ENCODE measurements at regions not wholly inside any gene's neighbourhood (a gene's known extent, or its start where the extent isn't known, plus 50 kb on each side); places are given as distances from the start of the nearest gene placed in this dataset.
"Not testable (repeated sequence)": the region's sequence is repeated elsewhere in the genome, so short reads cannot be mapped to it uniquely, and the experiment has no call there.

- TF ChIP-seq CTCF (IDR thresholded peaks at IDR 0.05; ENCODE audit: low read depth, low read length, missing control alignments) = no peak
- H3K4me3 ChIP-seq (replicated peaks; ENCODE audit: low read depth, low read length) = no peak overlapping the region
- no peak for DNase-seq (ENCODE audit: extremely low read depth, low read depth)
These were observed 60.0 kb downstream of the DMAC1 start for GRCh38 chr9:7739595-7739994.

GRCh38 chr9:7735311-7735710, 64.3 kb downstream of the DMAC1 start:
- DNase-seq (ENCODE audit: extremely low read depth, low read depth) = no peak
- TF ChIP-seq CTCF (IDR thresholded peaks at IDR 0.05; ENCODE audit: low read depth, low read length, missing control alignments) = no peak

GRCh38 chr9:7730164-7730445, 69.5 kb downstream of the DMAC1 start:
- no peak for TF ChIP-seq CTCF (IDR thresholded peaks at IDR 0.05; ENCODE audit: low read depth, low read length, missing control alignments)
- DNase-seq (ENCODE audit: extremely low read depth, low read depth) = no peak
- H3K4me3 ChIP-seq (replicated peaks; ENCODE audit: low read depth, low read length) = no peak overlapping the region

More at GRCh38 chr9:7735311-7735710, 64.3 kb downstream of the DMAC1 start:
- H3K4me3 ChIP-seq (replicated peaks; ENCODE audit: low read depth, low read length) = no peak overlapping the region

GRCh38 chr9:7729371-7730163, 70.0 kb downstream of the DMAC1 start:
- no peak for TF ChIP-seq CTCF (IDR thresholded peaks at IDR 0.05; ENCODE audit: low read depth, low read length, missing control alignments)
- H3K4me3 ChIP-seq (replicated peaks; ENCODE audit: low read depth, low read length) = no peak overlapping the region
- no peak for DNase-seq (ENCODE audit: extremely low read depth, low read depth)

GRCh38 chr9:7721291-7721690, 78.3 kb downstream of the DMAC1 start:
- H3K4me3 ChIP-seq (replicated peaks; ENCODE audit: low read depth, low read length) = no peak overlapping the region
- TF ChIP-seq CTCF (IDR thresholded peaks at IDR 0.05; ENCODE audit: low read depth, low read length, missing control alignments) = no peak
- no peak for DNase-seq (ENCODE audit: extremely low read depth, low read depth)

- DNase-seq (ENCODE audit: extremely low read depth, low read depth); H3K4me3 ChIP-seq (replicated peaks; ENCODE audit: low read depth, low read length): not testable (repeated sequence)
These were observed 86.5 kb downstream of the DMAC1 start for GRCh38 chr9:7713088-7713487.

GRCh38 chr9:7710686-7711085, 88.9 kb downstream of the DMAC1 start:
- no peak for TF ChIP-seq CTCF (IDR thresholded peaks at IDR 0.05; ENCODE audit: low read depth, low read length, missing control alignments)
- no peak for DNase-seq (ENCODE audit: extremely low read depth, low read depth)
- H3K4me3 ChIP-seq (replicated peaks; ENCODE audit: low read depth, low read length) = no peak overlapping the region

Measured in HFF-Myc (cell line).